Activated CD8-positive, alpha-beta memory T cell treated with anti-CD3 and anti-CD28 coated beads for 36 hours (primary cell): ENCODE measurements at regions not wholly inside any gene's neighbourhood (a gene's known extent, or its start where the extent isn't known, plus 50 kb on each side); places are given as distances from the start of the nearest gene placed in this dataset.
"Not testable (repeated sequence)": the region's sequence is repeated elsewhere in the genome, so short reads cannot be mapped to it uniquely, and the experiment has no call there.

ENCODE experiments used
- CTCF ChIA-PET: fragments of 350-600 bp; sonication (Branson Sonifier 250); formaldehyde crosslinking; loops from one replicate; lab custom pipeline; 2021; ENCODE audit warnings: antibody characterized with exemption; lab: Charles Lee
- POLR2A ChIA-PET: fragments of 350-600 bp; sonication (Branson Sonifier 250); formaldehyde crosslinking; loops from one replicate; lab custom pipeline; 2021; ENCODE audit warnings: antibody characterized with exemption; lab: Charles Lee

DNA sequence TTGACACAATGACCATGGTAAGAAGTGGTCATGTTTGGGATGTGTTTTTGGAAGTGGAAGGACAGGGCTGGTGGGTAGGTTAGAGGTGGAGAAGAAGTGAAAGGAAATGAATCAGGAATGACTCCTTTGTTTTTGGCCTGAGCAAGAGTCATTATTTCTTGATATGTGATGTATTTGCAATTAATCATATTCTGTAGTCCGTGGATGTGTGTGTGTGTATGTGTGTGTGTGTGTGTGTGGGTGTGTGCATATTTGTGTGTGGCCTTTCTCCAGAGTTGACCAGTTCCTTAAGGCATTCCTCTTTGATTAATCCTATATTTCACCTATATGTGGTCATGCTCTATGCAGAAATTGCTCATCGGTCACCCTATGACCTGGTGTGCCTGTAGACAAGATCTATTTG, 130.7 kb downstream of the UTRN start:
- CTCF ChIA-PET, result no interaction called here

DNA sequence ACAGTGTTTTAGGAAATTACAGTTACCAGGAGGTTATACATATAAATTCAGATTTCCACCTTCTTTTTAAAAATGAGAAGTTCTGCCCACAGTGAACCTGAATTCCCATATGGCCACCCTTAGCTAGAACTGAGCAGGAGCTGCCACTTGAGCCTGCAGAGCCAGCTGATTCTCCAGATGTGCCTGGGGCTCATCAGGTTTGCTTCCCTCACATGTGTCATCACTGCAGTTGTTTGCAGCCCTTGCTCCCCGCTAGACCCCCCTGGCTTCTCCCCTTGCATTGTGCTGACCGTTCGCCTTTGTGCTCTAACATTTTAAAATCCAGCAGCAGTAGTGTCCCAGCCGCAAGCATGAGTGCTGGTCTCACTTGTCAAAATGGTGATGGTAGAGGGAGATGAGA, 131.1 kb downstream of the UTRN start:
- CTCF ChIA-PET, result no interaction called here
- POLR2A ChIA-PET, result no interaction called here

More for the DNA sequence above, 130.7 kb downstream of the UTRN start:
- POLR2A ChIA-PET, result no interaction called here

DNA sequence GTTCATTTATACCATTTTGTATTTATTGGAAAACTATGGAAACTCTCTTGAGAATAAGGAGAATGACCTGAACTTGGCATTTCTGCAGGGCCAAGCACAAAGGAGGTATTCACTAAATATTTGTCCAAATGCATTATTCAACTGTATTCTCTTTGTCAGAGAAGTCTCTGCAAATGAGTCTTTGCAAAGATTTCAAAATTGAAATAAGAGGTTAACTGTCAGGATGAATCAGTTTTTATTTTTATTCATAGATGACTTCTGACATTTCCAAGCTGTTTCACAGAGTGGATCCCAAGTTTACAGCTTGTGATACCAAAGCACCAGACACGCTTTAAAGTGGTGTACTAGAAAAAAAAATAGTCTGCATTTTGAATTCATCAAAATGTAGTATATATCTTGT, 131.6 kb downstream of the UTRN start:
- ChIA-PET POLR2A (no interaction called here), CTCF (no interaction called here)

DNA sequence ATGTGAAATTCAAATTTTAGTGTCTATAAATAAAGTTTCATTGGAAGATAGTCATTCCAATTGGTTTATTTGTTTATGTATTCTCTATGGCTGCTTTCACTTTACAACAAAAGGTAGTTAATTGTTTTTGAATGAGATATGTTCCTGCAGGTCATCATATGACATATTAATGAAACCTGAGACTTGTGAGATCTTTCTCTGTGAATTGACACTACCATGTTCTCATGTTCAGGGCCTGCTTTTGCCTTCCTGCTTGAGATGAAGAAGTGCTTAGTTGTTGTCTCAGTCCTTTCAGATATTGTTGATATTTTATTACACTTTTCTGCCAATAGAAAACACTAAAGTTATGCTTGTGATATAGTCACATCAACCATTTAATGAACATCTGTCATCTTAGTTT, 132.5 kb downstream of the UTRN start:
- ChIA-PET CTCF (no interaction called here), POLR2A (no interaction called here)

DNA sequence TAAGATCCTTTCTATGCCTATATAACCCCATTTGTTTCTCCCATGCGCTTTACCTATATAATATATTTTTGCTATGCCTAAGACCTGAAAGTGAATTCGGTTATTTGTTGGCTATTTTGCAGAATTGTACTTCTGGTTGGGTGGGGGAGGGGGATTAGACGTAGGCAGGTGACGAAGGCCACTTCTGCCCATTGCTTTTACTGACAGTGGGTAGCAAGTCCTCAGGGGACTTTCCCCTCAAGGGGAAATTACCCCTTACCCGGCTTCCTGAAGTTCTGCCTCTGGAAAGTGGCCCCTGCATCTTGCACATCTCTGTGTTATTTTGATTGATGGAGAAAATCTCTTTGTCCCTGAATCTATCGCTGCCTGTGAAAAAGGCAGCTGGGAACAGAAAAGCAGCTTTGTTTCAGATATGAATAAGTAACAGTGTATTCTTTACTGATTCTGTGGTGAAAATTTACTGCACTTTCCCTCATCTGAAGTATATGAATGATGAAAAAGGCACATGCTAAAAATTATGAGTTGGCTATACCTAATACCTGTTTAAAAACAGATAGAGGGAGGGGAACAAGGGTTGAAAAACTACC, 133.9 kb downstream of the UTRN start:
- POLR2A ChIA-PET, result no interaction called here
- CTCF ChIA-PET, result no interaction called here

DNA sequence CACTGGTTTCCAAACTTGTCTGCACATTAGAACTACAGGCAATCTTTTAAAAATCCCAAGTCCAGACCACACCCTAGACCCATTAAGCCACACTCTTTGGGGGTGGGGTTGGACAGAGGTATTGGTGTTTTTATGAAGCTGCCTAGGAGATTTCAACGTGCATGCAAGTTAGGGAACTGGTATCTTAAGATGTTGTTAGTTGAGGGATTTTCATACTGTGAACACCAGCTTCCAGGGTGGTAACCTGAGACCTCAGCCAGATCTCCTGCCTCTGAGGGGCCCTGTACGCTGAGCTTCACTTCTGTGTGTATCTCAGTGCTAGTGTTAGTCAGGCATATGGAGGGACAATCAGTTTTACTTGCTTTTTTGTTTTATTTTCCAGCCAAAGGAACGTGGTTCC, 138.0 kb downstream of the UTRN start:
- POLR2A ChIA-PET, result no interaction called here
- CTCF ChIA-PET, result no interaction called here

DNA sequence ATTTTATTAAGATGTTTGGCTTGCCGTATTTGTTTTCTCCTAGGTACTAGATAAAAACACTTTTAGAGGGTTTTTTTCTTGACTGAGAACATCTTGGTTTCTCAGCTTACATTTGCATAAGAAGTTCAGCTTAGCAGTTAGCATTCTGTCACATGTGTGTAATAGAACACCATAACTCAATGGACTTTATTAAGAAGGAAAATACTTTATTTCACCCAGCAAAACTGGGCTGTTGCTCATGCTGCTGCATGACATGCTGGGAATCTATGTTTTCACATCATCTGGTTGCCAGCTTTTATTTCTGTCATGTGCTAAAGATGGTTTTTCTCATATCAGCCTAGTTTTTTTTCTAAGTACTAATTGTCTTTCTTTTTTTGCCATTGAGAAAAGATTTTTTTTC, 144.6 kb downstream of the UTRN start:
- ChIA-PET CTCF (interaction anchor here (1.2 kb wide), 1 partner anchor 20 kb away, joined by 3 read pairs; no protein-coding TSS in a partner anchor), POLR2A (no interaction called here)

DNA sequence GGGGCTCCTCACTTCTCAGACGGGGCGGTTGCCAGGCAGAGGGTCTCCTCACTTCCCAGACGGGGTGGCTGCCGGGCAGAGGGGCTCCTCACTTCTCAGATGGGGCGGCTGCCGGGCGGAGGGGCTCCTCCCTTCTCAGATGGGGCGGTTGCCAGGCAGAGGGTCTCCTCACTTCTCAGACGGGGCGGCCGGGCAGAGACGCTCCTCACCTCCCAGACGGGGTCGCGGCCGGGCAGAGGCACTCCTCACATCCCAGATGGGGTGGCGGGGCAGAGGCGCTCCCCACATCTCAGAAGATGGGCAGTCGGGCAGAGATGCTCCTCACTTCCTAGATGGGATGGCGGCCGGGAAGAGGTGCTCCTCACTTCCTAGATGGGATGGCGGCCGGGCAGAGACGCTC, 148.3 kb downstream of the UTRN start:
- POLR2A ChIA-PET, CTCF ChIA-PET: not testable (repeated sequence)

DNA sequence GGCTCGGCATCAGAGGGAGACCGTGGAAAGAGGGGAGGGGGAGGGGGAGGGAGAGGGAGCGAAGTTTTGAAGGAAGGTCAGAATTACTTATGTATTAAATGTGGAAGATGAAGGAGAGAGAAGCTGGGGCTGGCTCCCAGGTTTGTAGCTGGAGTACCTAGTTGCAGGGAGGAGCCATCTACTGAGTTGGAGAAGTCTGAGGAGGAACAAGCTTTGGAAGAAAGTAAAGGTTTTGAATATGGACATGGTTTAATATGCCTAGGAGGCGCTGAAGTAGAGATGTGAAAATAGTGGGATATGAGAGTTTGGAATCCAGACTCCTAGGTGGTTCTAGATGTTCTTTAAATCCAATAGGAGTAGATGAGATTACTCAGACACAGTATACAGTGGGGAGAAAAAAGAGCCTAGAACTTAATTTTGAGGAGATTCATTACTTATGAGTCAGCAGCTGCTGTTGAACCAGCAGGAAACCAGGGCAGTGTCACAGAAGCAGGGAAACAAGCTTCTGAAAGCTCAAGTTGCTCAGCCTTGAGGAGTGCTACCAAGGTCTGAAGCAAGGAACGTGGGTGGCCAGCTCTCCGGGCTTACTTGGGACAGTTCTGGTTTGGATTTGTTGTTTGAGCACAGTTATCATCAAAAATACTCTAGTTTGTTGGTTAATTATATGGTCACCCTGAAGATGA, 149.3 kb downstream of the UTRN start:
- POLR2A ChIA-PET, result no interaction called here
- CTCF ChIA-PET, result no interaction called here

DNA sequence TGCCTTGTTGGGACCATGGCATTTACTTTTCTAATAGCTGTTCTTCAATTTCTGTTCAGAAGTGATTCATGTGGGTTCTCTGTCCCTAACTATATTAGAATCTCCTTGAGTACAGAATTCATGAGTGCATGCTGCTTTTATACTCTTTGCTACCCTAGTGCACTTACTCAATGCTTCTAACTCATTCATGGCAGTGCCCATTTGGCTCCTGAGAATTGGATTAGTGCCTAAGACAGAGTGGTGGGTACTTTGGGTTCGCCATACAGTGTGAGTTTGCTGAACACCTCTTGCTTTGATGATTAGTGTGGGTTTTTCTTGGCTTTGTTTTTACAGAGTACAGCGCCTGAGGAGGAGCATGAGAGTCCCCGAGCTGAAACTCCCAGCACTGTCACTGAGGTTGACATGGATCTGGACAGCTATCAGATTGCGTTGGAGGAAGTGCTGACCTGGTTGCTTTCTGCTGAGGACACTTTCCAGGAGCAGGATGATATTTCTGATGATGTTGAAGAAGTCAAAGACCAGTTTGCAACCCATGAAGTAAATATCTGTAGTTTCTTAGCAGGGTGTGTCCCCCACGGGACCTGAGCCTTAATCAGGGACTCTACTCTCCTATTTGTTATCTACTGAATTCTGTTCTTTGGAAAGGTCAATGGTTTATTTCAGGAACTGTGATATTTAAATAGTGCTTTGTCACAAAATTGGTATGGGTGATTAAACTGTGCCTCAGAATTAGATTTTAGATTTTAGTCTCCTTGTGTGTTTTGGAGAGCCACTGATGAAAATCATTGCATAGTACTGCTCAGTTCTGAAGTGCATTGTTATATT, 150.7 kb downstream of the UTRN start:
- CTCF ChIA-PET, result no interaction called here
- POLR2A ChIA-PET, result no interaction called here

DNA sequence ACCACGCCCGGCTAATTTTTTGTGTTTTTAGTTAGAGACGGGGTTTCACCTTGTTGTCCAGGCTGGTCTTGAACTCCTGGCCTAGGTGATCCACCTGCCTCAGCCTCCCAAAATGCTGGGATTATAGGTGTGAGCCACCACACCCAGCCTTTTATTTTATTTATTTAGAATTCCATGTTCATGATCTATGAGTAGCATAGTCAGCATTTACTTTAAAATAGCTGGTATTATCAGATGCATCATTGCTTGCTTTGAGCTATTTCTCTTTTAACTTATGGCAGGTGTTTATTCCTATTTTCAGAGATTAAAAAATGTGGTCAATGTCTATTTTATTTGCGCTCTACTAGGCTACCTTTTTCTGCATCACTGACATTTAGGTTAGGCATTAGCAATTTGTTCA, 152.0 kb downstream of the UTRN start:
- ChIA-PET POLR2A (no interaction called here), CTCF (no interaction called here)

DNA sequence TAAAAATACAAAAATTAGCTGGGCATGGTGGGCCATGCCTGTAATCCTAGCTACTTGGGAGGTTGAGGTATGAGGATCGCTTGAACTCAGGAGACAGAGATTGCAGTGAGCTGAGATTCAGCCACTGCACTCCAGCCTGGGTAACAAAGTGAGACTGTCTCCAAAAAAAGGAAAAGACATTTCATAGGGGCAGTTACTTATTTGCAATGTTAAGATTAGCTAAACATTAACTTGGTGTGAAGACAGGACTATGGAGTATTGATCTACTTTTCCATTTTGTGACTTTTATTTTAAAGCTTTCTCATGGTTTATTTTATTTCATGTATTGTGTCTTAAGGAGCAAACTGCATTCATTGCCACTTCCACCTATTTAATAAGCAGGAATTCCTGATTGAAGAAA, 153.0 kb downstream of the UTRN start:
- ChIA-PET POLR2A (no interaction called here), CTCF (no interaction called here)

DNA sequence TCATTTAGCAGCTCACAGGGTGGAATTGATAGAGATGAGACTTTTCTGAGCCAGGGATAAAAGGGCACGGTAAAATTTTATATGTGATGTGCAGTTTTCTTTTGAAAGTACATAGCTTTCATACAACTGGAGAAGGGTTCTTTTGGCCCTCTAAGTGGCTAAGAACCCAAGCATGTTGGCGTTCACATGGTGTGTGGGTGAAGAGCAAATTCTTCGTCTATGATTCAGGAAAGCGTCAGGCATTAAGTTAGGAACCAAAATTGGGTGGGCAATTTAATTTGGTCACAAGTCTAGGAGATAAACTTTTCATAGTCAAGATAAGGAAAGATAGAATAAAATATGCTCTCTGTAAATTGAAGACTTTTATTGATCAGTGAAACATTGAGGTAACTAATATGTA, 153.9 kb downstream of the UTRN start:
- ChIA-PET POLR2A (no interaction called here), CTCF (no interaction called here)

DNA sequence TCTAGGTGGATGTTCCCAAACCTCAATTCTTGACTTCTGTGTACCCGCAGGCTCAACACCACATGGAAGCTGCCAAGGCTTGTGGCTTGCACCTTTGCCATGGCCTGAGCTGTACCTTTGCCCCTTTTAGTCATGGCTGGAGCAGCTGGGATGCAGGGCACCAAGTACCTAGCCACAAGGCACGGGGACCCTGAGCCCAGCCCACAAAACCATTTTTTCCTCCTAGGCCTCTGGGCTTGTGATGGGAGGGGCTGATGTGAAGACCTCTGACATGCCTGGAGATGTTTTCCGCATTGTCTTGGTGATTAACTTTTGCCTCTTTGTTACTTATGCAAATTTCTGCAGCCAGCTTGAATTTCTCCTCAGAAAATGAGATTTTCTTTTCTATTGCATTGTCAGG, 156.7 kb downstream of the UTRN start:
- POLR2A ChIA-PET, result not testable (repeated sequence)

DNA sequence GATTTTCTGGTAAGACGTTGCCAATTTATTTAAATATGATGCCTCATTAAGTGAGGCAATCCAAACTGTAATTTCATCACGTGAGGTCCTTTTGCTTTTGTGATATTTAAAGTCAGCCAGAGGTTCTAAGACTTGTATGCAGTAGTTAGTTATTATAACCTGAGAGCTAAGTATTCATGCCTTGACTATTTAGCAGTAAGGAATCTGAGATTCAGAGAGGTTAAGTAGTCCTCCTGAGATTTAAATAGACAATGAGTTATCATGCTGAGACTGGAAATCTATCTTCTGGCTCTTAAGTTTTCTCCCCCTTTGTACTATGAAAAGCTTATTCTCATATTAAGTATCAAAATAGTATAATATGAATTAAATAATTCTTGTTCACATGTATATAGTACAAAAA, 158.0 kb downstream of the UTRN start:
- CTCF ChIA-PET, result no interaction called here
- POLR2A ChIA-PET, result no interaction called here

More for the DNA sequence above, 156.7 kb downstream of the UTRN start:
- CTCF ChIA-PET, result not testable (repeated sequence)

DNA sequence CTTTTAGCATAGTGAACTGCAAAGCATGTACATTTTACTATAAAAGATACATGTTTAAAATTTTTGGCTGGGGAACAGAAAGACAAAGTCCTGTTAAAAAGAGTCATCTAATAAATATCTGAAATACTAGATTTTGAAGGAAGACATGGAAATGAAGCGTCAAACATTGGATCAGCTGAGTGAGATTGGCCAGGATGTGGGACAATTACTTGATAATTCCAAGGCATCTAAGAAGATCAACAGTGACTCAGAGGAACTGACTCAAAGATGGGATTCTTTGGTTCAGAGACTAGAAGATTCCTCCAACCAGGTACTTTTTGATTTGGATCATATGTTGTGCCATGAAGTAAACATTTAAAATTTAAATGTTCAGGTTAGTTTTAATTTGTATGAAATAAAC, 162.3 kb downstream of the UTRN start:
- ChIA-PET CTCF (no interaction called here), POLR2A (no interaction called here)

DNA sequence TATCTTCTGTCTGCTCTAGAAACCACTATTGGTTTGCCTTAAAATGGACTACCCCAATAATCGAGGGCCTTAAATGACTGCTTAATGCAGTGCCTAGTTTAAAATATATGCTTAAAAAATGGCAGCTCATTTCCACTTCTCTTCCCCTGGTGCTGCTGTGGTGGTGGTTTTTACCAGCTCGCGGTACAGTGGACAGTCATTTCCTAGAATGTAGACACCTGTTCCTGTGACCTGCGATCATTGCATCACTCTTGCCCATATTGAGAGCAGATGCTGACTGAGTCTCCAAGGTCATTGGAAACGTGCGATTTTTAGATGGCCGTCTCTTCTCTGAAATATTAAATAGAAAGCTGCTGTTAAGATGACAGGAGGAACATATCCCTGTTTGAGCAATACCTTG, 164.1 kb downstream of the UTRN start:
- POLR2A ChIA-PET, result no interaction called here
- CTCF ChIA-PET, result no interaction called here

DNA sequence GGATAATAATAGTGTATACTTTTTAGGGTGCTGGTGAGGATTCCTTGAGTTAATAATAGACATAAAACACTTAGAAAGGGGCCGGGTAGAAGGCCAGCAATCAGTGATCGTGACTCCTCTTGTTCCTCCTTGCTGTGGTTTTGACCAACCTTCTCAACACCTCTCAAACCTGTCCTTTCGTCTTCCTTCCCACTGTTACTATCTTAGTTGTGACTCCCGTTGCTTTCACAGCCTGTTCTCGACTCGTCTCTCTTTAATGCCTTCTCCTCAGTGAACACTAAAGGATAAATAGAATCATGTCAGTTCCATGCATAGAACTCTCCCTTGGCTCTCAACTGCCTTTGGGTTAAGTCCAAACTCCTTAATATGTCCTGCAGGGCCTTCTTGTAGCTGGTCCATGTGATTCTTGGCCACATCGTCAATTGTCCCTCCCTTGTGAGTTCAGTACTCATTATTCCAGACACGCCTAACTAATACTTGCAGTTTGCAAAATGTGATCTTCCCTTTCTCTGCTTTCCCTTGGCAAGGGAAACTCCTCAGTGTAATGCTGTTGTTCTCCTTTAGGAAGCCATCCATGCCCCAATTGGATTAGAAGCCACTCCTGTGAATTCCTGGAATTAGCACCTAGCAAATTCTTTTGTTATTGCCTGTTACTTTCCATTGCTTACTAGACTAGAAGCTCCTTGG, 164.9 kb downstream of the UTRN start:
- ChIA-PET POLR2A (no interaction called here), CTCF (no interaction called here)

DNA sequence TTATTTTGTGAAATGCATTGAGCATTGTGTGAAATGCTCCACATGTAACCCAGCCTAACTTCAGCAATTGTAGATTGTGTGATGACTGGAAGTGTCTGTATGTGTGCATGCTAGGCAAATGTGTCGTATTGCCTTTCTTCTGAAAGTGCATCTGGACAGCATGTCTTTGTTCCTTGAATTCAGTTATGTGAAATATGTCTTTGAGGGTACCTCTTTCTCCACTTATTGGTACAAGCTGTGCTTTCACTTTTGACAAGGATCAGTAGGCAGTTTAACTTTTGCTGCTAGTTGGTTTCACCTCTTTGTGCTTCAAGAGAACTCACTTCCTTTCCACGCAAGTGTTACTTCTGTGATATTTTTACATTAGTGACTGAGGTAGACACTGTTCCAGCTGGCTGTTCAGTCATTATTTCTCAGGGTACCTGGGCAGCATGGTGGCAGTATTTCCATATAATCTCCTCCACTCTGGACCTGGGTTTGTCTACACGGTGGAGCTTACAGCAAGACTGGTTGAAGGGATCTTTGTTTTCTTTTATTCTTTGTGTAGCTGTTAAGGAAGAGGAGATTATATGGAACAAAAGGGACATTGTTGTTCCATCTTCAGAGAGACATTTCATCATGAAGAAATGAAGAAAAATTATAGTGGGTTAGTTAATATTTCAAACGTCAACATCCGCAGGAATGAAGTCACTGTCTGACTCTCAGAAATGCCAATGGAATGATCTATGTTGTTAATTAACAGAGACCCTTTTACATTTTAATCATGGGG, 175.4 kb downstream of the UTRN start:
- POLR2A ChIA-PET, result no interaction called here
- CTCF ChIA-PET, result no interaction called here

DNA sequence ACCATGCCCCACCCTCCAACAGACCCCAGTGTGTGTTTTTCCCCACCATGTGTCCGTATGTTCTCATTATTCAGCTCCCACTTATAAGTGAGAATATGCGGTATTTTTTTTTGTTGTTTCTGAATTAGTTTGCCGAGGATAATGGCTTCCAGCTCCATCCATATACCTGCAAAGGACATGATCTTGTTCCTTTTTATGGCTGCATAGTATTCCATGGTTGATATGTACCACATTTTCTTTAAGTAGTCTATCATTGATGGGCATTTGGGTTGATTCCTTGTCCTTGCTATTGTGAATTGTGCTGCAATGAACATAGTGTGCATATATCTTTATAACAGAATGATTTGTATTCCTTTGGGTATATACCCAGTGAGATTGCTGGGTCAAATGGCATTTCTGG, 176.9 kb downstream of the UTRN start:
- POLR2A ChIA-PET, result no interaction called here
- CTCF ChIA-PET, result no interaction called here
